ENCODE measurements at regions not wholly inside any gene's neighbourhood (a gene's known extent, or its start where the extent isn't known, plus 50 kb on each side); places are given as distances from the start of the nearest gene placed in this dataset.

DNA sequence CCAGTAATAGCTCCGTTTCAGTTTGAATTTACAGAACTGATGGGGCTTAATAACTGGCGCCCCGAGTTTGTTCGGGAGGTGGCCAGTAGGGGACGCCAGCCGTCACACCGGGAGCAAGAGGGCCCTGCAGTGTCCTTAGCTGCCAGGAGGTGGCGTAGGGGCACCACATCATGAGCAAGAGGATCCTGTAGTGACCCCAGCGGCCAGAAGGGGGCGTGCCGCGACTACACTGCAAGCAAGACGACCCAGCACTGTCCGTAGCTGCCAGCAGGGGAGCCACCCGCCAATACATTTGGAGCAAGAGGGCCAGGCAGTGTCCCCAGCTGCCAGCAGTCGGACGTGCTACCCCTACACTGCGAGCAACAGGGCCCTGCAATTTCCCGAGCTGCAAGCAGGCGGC is 663.7 kb upstream of the B3GAT1 start:
- DNase-seq (ENCODE audit: low read depth), result peak; percentile 26

GRCh38 chr11:135074397-135074998 is 662.5 kb upstream of the B3GAT1 start:
- DNase-seq (ENCODE audit: low read depth), result no peak

DNA sequence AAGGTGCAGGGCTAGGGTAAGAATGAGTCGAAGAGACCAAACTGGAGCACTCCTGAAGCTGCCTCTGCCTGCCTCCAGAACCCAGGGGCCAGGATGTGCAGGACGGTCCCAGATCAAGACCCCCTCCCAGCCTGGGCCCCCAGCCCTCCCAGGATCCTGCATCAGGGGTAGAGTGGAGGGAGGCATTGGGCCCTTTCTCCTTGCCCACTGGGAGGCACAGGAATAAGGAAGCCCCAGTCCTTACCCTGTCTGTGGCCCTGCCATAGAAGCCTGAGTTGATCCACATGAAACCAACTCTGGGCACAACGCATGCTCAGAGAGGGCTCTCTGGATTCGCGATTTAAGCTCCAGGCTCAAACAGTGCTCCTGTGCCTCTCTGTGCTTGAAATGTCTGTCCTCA is 661.8 kb upstream of the B3GAT1 start:
- no peak for DNase-seq (ENCODE audit: low read depth)

- no peak for DNase-seq (ENCODE audit: low read depth)
Observed at GRCh38 chr11:135073381-135073780, 661.3 kb upstream of the B3GAT1 start.

DNA sequence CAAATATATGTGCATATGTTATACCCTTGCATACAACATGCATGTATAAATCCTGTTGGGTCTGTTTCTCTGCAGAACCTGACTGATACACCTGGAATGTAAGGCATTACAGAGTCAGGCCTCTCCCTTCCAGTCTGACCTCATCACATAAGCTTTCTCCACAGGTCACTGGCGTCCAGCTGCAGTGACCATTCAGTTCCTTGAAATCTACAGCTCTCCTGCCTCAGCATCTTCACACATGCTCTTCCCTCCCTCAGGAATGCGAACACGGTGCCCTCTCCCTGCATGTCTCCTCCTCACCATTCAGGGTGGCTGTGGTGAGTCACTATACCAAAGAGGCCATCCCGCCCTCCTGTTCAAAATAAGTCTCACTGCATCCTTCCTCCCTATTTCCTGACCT is 657.8 kb upstream of the B3GAT1 start:
- no peak for DNase-seq (ENCODE audit: low read depth)

DNA sequence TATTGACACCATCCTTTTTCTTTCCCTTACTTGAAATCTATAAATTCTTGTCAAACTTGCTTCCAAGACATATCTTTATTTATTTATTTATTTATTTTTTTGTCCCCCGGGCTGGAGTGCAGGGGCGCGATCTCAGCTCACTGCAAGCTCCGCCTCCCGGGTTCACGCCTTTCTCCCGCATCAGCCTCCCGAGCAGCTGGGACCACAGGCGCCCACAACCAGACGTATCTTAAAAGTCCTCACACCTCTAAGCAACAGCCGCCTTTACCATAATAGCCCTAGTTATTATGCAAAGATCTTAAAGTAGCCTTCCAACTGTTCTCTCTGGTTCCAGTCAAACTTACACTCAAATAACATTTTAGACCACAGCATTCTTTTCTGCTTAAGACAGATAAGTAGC is 657.0 kb upstream of the B3GAT1 start:
- DNase-seq (ENCODE audit: low read depth), result no peak

GRCh38 chr11:135062994-135063393 is 651.0 kb upstream of the B3GAT1 start:
- DNase-seq (ENCODE audit: low read depth), result no peak

DNA sequence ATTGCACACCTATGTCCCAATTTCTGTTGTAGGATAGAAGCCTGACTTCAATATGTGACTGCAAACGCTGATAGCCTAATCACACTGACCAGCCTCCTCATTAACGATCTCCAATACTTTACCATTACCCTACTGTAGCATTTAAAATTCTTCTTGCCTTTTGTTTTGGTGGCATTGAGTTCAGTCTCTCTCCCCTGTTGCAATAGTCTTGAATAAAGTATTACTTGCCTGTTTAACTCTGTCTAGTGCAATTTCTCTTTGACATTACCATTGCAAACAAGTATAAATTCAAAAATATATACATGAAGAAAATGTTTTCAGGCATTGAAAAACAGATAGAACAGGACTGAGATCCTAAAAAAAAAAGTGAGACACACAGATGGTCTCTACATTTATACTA is 649.1 kb upstream of the B3GAT1 start:
- no peak for DNase-seq (ENCODE audit: low read depth)

DNA sequence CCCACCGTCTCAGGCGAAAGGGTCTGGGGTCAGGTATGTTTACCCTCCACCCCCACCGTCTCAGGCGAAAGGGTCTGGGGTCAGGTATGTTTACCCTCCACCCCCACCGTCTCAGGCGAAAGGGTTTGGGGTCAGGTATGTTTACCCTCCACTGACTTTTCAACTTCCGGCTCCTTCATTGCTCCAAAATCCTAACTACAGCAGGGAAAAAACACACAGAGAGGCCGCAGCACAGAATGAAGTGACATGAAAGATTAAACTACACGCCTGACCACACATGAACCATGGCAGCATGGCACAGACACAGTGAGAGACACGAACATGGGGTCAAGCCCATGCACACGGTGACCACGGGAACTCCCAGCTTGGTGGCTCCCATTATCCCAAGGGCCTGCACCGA is 634.9 kb upstream of the B3GAT1 start:
- no peak for DNase-seq (ENCODE audit: low read depth)

GRCh38 chr11:135046556-135046955 is 634.5 kb upstream of the B3GAT1 start:
- no peak for DNase-seq (ENCODE audit: low read depth)

- DNase-seq (ENCODE audit: low read depth), result no peak
Observed at GRCh38 chr11:135043434-135043833, 631.4 kb upstream of the B3GAT1 start.

DNA sequence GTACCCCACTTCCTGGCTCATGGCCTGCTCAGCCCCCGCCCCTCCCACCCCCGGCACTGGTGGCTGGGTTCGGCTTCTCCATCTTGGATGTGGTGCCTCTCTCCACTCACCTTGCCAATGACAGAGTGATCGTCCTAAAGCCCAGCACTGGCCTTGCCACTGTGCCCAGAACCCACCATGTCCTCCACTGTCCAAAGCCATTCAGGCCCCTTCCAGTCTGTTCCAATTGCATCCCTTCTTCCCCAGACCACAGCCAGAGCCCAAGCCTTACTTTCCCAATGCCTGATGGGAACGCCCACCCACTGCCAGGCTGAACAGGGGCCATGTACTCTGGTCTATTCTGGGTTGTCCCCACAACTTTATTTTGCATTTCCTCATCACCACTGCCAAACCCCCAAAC is 625.8 kb upstream of the B3GAT1 start:
- DNase-seq (ENCODE audit: low read depth), result no peak

DNA sequence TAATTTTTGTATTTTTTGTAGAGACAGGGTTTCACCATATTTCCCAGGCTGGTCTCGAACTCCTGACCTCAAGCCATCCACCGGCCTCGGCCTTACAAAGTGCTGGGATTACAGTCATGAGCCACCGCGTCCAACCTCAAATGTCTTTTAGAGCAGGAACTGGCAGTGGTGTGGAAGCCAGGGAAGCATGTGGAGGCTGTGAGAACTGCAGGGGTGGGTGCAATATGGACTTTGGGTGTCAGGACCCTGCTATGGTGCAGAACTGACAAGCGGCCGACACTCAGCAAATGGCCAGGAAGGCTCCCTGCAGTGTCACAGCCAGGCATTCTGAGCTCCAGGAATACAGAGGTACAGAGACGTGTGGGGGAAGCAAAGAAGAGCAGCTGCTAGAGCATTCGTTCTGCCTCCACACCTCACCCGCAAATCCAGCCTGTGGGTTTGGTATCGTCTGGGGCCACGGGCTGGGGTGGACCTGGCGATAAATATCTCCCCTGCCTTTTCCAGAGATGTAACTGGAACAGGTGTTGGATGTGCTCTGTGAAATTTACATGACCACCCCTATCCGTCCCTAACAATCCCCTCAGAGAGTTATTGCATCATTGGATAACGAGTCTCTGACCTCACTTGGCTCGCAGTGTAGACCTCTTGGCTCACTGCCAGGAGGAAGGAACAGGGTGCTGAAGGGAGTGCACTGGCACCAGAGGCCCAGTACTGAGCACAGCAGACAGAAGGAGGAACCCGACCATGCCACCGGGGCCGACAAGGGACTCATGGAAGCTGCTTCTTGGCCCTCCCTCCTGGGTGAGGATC is 624.7 kb upstream of the B3GAT1 start:
- no peak for DNase-seq (ENCODE audit: low read depth)

DNA sequence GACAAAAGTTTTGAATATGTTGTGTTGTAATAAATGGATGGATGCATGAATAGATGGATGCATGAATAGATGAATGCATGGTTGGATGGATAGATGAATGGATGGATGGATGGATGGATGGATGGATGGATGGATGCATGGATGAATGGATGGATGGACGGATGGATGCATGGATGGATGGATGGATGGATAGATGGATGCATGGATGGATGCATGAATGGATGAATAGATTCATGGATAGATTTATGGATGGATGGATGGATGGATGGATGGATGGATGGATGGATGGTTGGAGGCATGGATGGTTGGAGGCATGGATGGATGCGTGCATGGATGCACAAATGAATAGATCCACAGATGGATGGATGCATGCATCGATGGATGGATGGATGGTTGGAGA is 623.2 kb upstream of the B3GAT1 start:
- DNase-seq (ENCODE audit: low read depth), result no peak

GRCh38 chr11:135033540-135033939 is 621.5 kb upstream of the B3GAT1 start:
- DNase-seq (ENCODE audit: low read depth), result no peak

- DNase-seq (ENCODE audit: low read depth), result no peak
Observed at GRCh38 chr11:135031205-135031989, 619.4 kb upstream of the B3GAT1 start.

DNA sequence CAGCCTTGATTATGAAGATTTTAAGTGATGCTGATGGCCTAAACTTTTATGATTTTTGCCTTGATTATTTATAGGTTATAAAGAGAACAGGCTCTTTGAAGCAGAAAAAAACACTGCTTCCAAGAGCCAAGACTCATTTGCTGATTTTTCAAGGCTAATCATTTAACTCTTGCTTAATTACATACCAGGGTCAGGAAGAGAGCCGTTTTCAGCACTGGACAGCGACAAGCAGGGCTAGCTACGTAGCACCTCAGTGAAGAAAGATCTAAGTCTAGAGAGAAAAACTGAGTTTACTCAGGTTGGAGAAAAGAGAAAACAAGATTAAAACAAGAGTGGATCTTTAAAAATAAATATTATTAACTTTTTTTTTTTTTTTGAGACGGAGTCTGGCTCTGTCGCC is 615.4 kb upstream of the B3GAT1 start:
- no peak for DNase-seq (ENCODE audit: low read depth)

DNA sequence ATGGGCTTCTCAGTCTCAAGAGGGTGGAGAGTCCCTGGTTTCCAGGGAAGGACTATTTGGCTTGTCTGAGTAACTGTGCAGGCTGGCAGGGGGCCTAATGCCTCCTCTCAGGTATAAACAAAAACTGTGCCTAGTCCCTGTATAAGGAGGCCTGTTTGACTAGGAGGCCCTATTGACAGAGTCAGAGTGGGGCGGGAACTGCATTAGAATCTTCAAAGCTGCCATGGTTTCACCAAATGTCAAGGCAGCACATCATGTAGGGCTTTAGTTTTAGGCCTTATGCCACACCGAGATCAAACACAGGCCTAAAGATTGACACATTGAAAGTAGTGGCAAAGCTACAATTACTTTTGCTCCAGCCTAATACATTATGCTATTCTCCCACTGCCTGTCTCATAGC is 611.5 kb upstream of the B3GAT1 start:
- no peak for DNase-seq (ENCODE audit: low read depth)

- no peak for DNase-seq (ENCODE audit: low read depth)
Observed at GRCh38 chr11:135022454-135022853, 610.4 kb upstream of the B3GAT1 start.

DNA sequence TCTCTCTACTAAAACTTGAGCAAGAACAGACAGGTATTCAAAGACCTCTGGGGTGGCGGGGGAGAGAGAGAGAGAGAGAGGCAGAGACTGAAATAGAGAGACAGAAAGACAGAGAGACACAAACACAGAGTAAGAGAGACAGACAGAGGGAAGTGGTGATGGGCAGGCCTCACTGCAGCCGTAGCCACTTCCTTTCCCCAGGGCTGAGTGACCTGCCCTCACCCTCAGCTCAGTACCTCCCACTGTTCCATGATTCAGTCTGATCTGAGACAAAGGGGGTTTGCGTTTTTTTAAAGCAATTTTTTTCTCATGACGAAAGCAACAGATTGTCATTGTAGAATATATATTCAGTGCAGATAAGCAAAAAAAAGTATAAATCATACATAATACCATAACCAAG is 607.9 kb upstream of the B3GAT1 start:
- DNase-seq (ENCODE audit: low read depth), result no peak

- no peak for DNase-seq (ENCODE audit: low read depth)
Observed at GRCh38 chr11:135019343-135019871, 607.4 kb upstream of the B3GAT1 start.

DNA sequence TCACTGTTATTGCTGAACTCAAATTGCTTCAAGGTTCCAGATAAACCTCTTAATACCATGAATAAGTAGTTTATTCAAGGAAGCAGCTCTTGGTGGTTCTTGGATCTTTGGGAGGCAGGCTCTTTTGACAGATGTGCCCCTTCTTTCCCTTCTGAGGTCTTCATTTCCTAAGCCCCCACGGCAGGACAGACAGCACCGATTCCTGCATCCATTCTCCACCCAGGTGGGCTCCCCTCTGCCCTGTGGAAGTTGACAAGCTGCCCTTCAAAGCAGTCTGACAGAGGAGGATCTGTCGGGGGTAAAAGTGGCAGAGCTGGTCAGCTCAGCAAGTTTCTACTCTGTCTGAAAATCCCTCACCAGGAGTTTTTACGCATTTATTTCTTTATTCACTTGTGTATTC is 605.3 kb upstream of the B3GAT1 start:
- DNase-seq (ENCODE audit: low read depth), result no peak

- DNase-seq (ENCODE audit: low read depth), result no peak
Observed at GRCh38 chr11:135015966-135016365, 603.9 kb upstream of the B3GAT1 start.
